ENCODE measurements at regions not wholly inside any gene's neighbourhood (a gene's known extent, or its start where the extent isn't known, plus 50 kb on each side); places are given as distances from the start of the nearest gene placed in this dataset.
"Not testable (repeated sequence)": the region's sequence is repeated elsewhere in the genome, so short reads cannot be mapped to it uniquely, and the experiment has no call there.

DNA sequence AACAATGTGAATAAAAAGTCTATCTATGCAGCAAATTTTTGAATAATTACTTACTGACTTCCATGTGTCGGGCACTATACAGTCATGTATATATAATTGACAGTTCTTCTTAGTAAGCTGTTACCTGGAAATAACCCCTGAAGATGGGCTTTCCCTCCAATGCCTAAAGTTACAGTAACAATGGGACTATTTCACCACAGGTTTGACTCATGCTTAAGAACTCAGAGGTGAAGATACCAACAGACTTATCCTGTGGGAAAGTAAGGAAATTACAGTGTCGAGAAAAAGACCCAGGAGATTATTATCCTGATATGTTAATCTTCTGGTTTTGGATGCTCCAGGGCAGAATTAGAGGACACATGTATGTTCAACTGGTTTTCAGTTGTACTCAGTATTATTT, 601.5 kb upstream of the SOX9 start:
- no peak for DNase-seq

DNA sequence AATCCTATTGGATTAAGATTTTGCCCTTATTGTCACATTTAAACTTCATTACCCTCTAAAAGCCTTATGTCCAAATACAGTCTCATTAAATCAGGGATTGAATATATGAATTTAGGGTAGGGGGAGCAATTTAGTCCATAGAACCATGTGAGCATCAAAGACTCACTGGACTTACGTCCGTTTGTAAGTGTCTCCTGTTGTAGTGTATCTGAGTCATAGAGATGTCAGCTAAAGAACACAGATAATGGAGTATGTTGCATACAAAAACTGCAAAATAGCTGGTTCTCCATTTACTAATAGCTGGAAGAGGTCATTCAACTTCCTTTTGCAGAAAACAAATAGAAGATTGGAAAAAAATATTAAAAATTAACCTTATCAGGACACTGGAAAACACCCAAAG, 599.1 kb upstream of the SOX9 start:
- no peak for DNase-seq

DNA sequence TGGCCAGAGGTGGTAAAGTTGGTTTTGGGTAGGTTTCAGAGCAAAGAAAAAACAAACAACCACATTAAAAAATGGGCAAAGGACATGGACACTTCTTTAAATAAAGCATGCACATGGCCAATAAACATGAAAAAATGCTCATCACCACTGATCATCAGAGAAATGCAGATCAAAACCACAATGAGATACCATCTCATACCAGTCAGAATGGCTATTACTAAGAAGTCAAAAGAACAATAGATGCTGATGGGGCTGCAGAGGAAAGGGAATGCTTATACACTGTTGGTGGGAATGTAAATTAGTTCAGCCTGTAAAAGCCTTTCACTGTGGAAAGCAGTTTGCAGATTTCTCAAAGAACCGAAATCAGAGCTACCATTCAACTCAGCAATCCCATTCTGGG, 598.4 kb upstream of the SOX9 start:
- DNase-seq: no peak

GRCh38 chr17:71527311-71527710, 593.5 kb upstream of the SOX9 start:
- no peak for DNase-seq

- no peak for DNase-seq
These were observed 592.6 kb upstream of the SOX9 start for GRCh38 chr17:71528210-71528609.

GRCh38 chr17:71530248-71530647, 590.6 kb upstream of the SOX9 start:
- no peak for DNase-seq

DNA sequence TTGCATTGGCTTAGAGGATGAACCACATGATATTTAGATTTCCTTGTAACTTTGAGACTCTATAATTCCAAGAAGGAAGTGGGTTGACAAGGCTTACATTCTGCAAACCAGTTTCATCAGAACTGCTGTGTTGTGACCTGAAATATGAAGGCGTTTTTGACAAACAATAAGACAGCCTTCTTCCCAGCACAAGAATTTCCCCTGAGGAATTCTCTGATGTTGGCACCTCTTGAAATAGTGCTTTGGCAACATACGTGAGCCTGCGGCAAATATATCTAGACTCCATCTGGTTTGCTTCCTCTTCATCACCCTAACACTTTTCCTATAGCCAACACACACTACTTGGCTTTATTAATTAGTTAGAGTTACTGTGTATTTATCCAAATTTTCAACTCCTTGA, 585.5 kb upstream of the SOX9 start:
- DNase-seq: no peak

DNA sequence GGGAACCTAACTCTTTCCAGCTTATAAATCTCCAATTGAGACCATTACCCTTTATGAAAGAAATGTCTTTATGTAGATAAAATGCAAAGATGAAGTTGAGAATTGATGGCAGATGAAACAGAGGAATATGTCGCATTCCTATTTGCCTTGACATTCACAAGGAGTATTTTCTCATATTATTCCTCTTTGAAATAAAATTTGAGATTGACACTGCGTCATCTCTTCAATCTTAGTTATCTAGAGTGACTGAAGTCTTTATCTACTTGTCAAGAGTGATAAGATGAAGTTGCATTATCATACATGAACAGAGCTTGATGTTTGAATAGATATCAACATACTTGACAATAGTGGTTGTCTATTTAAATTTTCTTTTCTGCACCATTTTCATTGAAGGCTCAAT, 574.4 kb upstream of the SOX9 start:
- no peak for DNase-seq

DNA sequence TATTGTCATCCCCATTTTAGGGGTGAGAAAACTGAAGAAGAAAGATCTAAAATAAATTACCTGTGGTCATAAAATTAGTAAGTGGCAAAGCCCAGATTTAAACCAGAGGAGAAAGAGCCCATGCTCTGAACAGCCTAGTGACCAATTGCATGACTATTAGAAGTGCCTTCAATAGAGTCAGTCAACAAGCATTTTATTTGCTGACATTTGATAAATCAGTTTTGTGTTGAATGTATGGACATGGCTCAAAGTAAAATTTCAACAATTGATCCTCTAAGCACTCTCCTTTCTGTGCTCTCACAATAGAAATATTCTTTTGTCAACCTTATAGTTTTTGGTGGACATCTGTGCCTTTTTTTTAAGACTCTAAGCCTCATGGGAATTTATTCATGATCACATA, 572.9 kb upstream of the SOX9 start:
- DNase-seq: no peak

DNA sequence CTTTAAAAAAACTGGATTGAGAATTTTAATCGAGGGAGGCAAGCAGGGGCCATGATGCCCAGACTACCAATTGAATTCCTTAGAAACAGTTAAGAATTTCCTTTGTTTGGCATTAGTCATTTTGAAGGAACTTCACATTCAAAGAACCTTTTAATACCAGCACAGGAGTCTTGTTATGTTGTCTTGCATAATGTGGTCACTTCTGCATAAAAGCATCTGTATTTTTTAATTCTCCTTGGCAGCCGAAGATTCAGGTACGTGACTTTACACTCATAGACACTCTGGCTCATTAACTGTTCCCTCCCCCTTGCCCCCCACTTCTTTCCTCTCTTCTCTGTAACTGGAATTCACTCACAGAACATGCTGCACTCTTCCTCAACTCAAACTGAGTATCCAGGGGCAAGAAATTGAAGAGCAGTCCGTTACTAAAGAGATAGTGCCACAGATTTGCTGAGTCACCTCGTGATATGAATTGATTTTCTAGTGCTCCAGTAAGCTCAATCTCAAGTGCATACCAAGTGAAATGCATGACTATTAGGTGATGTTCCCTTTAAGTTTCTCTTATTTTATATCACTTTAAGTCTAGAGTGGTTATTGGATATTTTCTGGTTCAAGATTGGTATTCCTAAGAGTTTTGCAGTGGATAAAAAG, 572.2 kb upstream of the SOX9 start:
- DNase-seq: no peak

GRCh38 chr17:71550675-71551074, 570.1 kb upstream of the SOX9 start:
- DNase-seq: no peak

DNA sequence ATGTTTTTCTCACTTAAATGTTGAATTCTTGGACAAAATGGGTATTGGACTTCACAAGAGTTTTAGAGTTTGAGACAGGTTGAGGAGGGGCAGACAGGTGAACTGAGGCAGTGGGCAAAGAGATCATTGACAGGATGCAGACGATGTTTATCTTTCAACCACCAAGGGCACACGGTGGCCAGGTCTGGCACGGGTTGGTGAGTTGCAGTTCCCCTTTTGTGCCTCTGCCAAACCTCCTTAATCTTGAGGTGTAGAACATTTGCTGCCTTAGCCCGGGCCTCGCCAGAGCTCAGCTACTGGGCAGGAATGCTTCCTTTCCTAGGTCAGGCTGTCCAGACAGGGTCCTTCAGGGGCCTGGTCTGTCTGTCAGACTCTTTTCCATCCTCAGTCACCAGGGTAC, 567.4 kb upstream of the SOX9 start:
- no peak for DNase-seq

- DNase-seq: no peak
These were observed 561.9 kb upstream of the SOX9 start for GRCh38 chr17:71558901-71559300.

- no peak for DNase-seq
These were observed 548.5 kb upstream of the SOX9 start for GRCh38 chr17:71572343-71572742.

DNA sequence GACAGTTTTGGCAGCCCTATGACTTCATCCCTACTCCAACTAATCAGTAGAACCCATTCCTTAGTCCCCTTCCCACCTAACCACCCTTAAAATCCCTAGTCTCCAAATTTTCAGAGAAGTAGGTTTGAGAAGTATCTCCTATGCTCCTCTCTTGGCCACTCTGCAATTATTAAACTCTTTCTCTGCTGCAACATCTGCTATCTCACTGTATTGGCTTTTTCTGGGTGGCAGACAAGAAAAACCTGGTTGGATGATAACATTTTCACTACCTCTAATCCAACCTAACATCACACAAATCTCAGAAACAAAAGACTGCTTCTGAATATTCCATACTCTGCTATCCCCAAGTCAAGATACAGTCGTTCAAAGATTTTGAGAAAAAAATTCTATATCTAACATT, 542.4 kb upstream of the SOX9 start:
- DNase-seq: no peak

DNA sequence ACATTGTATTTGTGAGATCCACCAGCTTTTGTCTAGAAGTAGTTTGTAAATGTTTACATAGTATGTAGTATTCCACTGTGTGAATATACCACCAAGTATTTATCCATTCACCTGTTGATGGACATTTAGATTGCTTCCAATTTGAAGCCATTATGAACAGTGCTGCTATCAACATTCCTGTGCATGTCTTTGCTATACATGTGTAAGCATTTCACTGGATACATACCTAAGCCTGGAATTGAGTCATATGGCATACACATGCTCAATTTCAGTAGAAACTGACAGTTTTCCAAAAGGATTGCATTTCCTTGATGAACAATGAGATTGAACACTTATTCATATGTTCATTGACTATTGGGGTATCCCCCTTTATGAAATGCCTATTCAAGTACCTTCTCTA, 540.6 kb upstream of the SOX9 start:
- no peak for DNase-seq

- DNase-seq: no peak
These were observed 535.3 kb upstream of the SOX9 start for GRCh38 chr17:71585540-71585939.

DNA sequence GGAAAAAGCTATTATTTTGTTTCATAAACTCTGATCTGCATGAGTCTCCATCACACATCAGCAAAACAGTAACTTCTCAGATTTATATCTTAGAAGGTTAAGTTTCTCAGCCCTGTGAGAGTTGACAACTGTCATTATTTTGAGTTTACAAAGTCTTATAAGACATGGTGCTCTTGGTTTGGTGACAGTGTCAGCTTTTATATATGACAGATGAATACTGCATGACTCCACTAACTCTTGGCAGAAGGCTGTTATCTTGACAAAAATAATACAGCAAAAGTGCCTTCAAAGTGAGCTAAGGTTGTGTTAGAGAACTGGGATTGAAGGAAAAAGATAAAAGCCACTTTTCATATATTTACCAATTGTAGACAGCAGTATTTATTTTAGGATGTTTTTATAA, 528.4 kb upstream of the SOX9 start:
- DNase-seq: no peak

- DNase-seq: no peak
These were observed 527.7 kb upstream of the SOX9 start for GRCh38 chr17:71593078-71593477.

GRCh38 chr17:71599583-71599982, 521.2 kb upstream of the SOX9 start:
- not testable (repeated sequence) for DNase-seq

DNA sequence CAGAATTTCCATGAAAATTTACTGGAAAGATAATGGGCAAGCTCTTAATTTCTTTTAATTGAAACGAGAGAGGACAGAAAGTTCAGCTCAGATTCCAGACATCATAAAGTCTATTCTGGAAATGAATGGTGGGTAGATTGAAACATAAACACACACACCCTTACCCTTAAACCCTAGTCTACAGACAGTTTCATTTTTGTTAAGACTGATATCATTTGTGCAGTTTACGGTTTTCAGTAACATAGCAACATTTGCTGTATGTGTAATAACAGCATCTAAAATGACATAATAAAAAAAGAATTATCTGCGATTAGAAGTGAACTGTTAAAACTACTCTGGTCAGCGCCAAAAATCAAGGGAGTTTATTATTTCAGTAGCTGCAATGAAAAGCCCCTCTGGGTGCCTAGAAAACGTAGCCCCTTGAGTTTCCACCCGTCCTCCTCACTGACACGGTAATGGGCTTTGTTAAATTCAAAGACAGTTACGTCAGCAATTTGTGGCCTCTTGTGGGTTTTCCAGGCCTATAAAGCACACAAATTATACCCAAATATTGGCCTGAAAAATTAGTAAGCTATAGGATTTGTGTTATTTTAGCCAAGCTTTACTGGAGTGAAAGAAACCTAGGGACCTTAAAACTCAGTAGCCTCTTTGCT, 520.6 kb upstream of the SOX9 start:
- no peak for DNase-seq

DNA sequence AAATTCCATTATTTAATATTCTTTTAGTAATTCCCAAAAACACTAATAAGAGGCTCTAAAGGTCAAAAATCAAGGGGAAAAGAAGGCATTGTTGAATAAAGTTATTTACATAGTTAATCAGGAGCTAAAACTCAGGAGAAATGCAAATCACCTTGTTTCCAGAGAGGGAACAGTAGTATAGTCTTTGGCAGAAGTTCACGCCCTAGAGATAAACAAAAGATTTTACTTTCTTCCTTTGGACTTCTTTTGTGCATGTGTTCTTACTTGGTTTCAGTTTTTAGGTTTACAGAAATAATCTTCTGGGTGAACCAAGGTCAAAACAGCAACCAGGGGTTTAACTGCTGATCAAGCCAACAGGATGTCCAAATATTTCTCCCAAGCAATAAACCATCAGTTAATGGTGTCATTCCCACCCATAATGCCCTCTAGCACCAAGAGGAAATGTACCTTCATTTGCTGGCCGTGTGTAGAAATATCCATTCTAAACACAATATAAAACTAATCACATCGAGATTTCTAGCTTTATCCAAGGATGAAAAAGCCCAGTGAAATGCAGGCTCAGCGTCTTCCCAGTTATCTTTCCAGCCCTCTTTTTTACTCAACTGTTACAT, 518.8 kb upstream of the SOX9 start:
- DNase-seq: no peak

GRCh38 chr17:71613996-71614395, 506.8 kb upstream of the SOX9 start:
- DNase-seq: no peak

- DNase-seq: no peak
These were observed 505.0 kb upstream of the SOX9 start for GRCh38 chr17:71615820-71616219.

GRCh38 chr17:71617767-71618166, 503.1 kb upstream of the SOX9 start:
- not testable (repeated sequence) for DNase-seq

Data from NCI-H1048 (cell line).